ENCODE measurements at regions not wholly inside any gene's neighbourhood (a gene's known extent, or its start where the extent isn't known, plus 50 kb on each side); places are given as distances from the start of the nearest gene placed in this dataset.

DNA sequence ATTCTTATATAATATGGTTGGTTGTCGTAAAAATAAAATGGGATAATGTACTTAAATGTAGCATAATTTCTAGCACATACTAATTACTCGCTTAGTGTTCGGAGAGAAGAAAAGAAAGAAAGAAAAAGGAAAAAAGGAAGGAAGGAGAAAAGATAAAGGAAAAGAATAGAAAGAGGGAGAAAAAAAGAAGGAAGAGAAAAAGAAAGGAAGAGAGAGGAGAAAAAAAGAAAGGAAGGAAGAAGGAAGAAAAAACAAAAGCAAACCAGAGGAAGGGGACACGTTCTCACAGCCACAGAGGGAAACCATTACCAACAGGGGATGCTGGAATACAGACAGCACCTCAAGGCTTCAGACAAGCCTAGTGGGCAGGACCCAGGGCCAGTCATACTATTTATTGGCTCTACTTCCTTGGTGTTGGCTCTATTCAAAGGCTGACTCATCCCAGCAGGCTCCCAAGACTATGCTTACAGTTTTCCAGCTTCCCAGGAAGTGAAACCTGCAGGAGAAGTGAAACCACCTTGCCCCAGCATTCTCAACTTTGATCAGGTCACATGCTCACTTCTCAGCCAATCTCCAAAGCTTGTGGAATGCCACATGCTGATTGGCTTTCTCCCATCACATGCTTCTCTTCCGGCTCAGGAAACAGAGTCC lies 273.5 kb upstream of the IRX5 start (continued):
- TF ChIP-seq PRDM2 (tag by site-specific recombination; IDR thresholded peaks at IDR 0.05; ENCODE audit: borderline replicate concordance) (no peak), ZNF473 (tag by site-specific recombination; IDR thresholded peaks at IDR 0.05) (no peak), KLF8 (tag by site-specific recombination; IDR thresholded peaks at IDR 0.05) (no peak), ZNF510 (tag by site-specific recombination; IDR thresholded peaks at IDR 0.05; ENCODE audit: insufficient replicate concordance) (no peak), ZNF692 (tag by site-specific recombination; IDR thresholded peaks at IDR 0.05) (no peak), ZNF48 (tag by site-specific recombination; IDR thresholded peaks at IDR 0.05) (no peak), ZNF664 (tag by site-specific recombination; IDR thresholded peaks at IDR 0.05) (peak; percentile 31; the same call in 1 of the 2 replicates), PRDM4 (tag by site-specific recombination; IDR thresholded peaks at IDR 0.05) (no peak), ZBTB48 (tag by site-specific recombination; IDR thresholded peaks at IDR 0.05) (no peak), KLF9 (tag by site-specific recombination; IDR thresholded peaks at IDR 0.05; ENCODE audit: low read depth) (no peak), ZNF239 (tag by site-specific recombination; IDR thresholded peaks at IDR 0.05) (no peak), ZNF513 (tag by site-specific recombination; IDR thresholded peaks at IDR 0.05) (no peak), ZNF555 (tag by site-specific recombination; conservative IDR thresholded peaks at IDR 0.05) (no peak), ZBTB17 (tag by site-specific recombination; IDR thresholded peaks at IDR 0.05) (no peak), PRDM10 (tag by site-specific recombination; IDR thresholded peaks at IDR 0.05) (peak; percentile 68), ZNF548 (tag by site-specific recombination; IDR thresholded peaks at IDR 0.05) (no peak), ZBTB20 (tag by site-specific recombination; IDR thresholded peaks at IDR 0.05) (peak; percentile 42; the same call in 1 of the 2 replicates), ZBTB7A (tag by site-specific recombination; IDR thresholded peaks at IDR 0.05; ENCODE audit: low read depth) (no peak)
- TF ChIP-seq, protein P1, sequence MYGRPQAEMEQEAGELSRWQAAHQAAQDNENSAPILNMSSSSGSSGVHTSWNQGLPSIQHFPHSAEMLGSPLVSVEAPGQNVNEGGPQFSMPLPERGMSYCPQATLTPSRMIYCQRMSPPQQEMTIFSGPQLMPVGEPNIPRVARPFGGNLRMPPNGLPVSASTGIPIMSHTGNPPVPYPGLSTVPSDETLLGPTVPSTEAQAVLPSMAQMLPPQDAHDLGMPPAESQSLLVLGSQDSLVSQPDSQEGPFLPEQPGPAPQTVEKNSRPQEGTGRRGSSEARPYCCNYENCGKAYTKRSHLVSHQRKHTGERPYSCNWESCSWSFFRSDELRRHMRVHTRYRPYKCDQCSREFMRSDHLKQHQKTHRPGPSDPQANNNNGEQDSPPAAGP (tag by site-specific recombination; IDR thresholded peaks at IDR 0.05), result no peak
- TF ChIP-seq, protein P2, sequence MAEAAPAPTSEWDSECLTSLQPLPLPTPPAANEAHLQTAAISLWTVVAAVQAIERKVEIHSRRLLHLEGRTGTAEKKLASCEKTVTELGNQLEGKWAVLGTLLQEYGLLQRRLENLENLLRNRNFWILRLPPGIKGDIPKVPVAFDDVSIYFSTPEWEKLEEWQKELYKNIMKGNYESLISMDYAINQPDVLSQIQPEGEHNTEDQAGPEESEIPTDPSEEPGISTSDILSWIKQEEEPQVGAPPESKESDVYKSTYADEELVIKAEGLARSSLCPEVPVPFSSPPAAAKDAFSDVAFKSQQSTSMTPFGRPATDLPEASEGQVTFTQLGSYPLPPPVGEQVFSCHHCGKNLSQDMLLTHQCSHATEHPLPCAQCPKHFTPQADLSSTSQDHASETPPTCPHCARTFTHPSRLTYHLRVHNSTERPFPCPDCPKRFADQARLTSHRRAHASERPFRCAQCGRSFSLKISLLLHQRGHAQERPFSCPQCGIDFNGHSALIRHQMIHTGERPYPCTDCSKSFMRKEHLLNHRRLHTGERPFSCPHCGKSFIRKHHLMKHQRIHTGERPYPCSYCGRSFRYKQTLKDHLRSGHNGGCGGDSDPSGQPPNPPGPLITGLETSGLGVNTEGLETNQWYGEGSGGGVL (tag by site-specific recombination; IDR thresholded peaks at IDR 0.05), result no peak
